BJ (cell line): ENCODE measurements at regions not wholly inside any gene's neighbourhood (a gene's known extent, or its start where the extent isn't known, plus 50 kb on each side); places are given as distances from the start of the nearest gene placed in this dataset.

Experiments used
- CTCF ChIA-PET: fragments of 350-600 bp; formaldehyde crosslinking; extraction: SDS; loops from one replicate; lab custom pipeline; 2021; ENCODE audit warnings: antibody characterized with exemption, inconsistent platforms; lab: Yijun Ruan, JAX
- POLR2A ChIA-PET: fragments of 300-600 bp; sonication (Branson Sonifier 250); formaldehyde crosslinking; extraction: SDS; loops from one replicate; lab custom pipeline; 2021; ENCODE audit warnings: antibody characterized with exemption; lab: Charles Lee
- DNase-seq: peaks from one replicate; pipeline ENCODE4 v3.0.0-alpha.2; 2011; ENCODE audit warnings: low read depth
- H3K27me3 ChIP-seq: 2 replicates; pipeline ENCODE4 v1.6.0; 2011; ENCODE audit warnings: low read length; ENCODE audit not compliant: control insufficient read depth, insufficient read depth
- H3K36me3 ChIP-seq: 2 replicates; pipeline ENCODE4 v1.5.1; 2011; ENCODE audit warnings: low read length; ENCODE audit not compliant: control insufficient read depth, insufficient read depth
- H3K4me3 ChIP-seq: 2 replicates; pipeline ENCODE4 v1.5.1; 2011; ENCODE audit warnings: low read depth, mild to moderate bottlenecking, control low read depth, low read length
- TF ChIP-seq, protein P1 (sequence below): IDR thresholded peaks from 2 replicates; pipeline ENCODE4 v1.5.1; 2011; ENCODE audit warnings: low read depth, mild to moderate bottlenecking, control low read depth, inconsistent platforms, low read length, moderate library complexity; ENCODE audit not compliant: insufficient read depth

DNA sequence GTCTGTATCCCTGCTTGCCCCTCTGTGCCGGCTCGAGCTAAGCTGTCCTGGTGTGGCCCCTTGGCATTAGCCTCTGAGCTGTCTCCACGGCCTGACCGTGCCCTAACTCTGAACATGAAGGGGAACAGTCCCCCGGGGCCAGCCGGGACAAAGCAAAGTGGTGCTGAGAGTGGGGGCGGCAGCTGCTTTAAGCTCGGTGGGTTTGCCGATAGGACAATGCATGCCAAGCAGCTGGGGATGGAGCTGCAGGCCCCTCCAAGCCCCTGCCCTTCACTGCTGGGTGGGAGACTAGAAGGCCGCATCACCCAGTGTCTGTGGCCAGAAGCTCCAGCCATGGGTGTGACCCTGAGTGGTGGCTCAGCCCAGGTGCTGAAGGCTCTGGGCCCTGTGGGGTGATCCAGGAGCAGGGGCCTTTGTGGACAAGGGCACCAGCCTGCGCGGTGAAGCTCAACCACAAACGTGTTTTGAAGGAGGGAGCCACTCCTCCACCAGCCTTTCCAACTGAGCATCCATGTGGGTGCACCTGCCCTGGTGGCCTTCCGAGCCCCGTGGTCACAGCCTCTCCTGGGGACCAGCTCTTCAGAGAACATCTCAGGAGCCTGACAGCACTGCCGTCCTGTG, 242.5 kb downstream of the ERMARD start:
- POLR2A ChIA-PET, result no interaction called here
- no peak for DNase-seq
- H3K36me3 ChIP-seq, result no peaks in the 10 kb centered on the region
- no peak overlapping the region for H3K4me3 ChIP-seq
- H3K27me3 ChIP-seq, result no peaks in the 10 kb centered on the region
- TF ChIP-seq, protein P1, sequence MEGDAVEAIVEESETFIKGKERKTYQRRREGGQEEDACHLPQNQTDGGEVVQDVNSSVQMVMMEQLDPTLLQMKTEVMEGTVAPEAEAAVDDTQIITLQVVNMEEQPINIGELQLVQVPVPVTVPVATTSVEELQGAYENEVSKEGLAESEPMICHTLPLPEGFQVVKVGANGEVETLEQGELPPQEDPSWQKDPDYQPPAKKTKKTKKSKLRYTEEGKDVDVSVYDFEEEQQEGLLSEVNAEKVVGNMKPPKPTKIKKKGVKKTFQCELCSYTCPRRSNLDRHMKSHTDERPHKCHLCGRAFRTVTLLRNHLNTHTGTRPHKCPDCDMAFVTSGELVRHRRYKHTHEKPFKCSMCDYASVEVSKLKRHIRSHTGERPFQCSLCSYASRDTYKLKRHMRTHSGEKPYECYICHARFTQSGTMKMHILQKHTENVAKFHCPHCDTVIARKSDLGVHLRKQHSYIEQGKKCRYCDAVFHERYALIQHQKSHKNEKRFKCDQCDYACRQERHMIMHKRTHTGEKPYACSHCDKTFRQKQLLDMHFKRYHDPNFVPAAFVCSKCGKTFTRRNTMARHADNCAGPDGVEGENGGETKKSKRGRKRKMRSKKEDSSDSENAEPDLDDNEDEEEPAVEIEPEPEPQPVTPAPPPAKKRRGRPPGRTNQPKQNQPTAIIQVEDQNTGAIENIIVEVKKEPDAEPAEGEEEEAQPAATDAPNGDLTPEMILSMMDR, result no peak
- CTCF ChIA-PET, result interaction anchor here (1.2 kb wide), 1 partner anchor 12 kb away, joined by 3 read pairs; no protein-coding TSS in a partner anchor

DNA sequence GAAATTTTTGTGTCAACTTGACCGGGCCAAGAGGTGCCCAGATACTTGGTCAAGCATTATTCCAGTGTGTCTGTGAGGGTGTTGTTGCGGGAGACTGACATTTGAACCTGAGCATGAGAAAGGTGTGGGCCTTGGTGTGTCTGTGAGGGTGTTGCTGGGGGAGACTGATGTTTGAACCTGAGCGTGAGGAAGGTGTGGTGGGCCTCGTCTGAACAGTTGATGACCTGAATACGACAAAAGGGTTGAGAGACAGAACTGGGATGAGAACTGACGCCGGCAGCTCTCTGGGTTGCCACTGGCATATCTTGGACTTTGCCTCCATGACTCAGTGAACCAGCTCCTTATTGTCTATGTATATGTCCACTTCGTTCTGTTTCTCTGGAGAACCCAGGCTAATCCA, 240.5 kb downstream of the ERMARD start:
- no peaks in the 10 kb centered on the region for H3K27me3 ChIP-seq
- no peak overlapping the region for H3K4me3 ChIP-seq
- TF ChIP-seq, protein P1, result no peak
- ChIA-PET CTCF (no interaction called here), POLR2A (no interaction called here)
- no peak for DNase-seq
- H3K36me3 ChIP-seq, result no peaks in the 10 kb centered on the region

DNA sequence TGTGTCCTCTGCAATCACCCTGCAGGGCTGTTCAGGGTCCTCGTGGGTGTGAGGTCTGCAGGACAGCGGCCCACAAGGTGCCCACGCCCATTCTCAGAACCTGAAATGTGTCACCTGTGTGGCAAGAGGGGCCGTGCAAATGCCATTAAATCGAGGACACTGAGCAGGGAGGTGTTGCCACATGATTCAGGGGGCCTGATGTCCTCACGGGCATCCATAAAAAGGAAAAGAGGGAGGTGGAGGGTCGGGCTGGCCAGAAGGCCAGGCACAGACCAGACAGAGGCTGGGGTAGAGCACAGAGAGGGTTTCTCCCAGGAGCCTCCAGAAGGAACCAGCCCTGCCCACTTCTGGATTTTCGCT, 239.6 kb downstream of the ERMARD start:
- DNase-seq, result no peak
- no peaks in the 10 kb centered on the region for H3K27me3 ChIP-seq
- ChIA-PET CTCF (no interaction called here), POLR2A (no interaction called here)
- no peaks in the 10 kb centered on the region for H3K36me3 ChIP-seq
- TF ChIP-seq, protein P1, result no peak
- H3K4me3 ChIP-seq, result no peak overlapping the region

DNA sequence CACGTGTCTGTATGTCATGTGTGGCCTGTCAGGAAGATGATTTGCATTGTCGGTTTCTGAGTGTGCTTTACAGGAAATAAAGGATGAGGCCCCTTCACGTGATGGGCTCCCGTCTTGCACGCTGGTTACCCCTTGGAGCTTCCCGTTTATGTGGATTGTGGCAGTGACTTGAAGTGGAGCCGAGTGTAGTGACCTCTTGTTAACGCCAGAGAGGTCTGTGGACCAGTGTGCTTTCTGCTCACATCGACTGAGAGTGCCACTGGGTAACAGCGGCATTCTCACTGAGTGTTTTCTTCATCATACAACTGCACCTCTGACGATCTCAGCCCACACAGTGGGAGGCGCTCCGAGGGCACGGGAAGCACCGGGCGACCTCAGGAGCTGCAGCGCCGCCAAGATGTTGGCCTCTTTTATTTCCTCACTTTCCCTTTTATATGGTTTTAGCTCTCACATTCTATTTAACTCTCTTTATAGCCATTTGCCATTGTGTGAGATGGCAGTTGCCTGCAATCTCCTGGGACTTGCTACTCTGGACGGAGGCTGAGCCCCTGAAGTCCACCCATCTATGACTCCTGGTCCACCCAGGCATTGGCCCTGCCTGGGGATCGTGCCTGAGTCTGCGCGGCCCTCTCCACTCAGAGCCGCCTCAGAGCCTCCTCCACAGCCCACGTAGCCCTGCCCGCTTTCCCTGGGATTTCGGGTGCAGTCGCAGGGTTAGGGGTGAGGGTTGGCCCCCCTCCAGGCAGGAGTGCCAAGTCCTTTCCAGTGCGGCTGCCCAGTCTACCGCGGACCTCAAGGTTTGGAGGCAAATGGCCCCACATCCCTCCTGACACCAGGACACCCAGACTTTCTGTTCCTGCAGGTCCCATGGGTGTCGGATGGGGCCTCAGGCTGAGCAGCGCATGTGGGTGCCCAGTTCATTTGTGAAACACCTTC, 238.9 kb downstream of the ERMARD start:
- ChIA-PET CTCF (no interaction called here), POLR2A (no interaction called here)
- DNase-seq, result no peak
- Histone ChIP-seq H3K36me3 (no peaks in the 10 kb centered on the region), H3K27me3 (no peaks in the 10 kb centered on the region), H3K4me3 (no peak overlapping the region)
- TF ChIP-seq, protein P1, result no peak

DNA sequence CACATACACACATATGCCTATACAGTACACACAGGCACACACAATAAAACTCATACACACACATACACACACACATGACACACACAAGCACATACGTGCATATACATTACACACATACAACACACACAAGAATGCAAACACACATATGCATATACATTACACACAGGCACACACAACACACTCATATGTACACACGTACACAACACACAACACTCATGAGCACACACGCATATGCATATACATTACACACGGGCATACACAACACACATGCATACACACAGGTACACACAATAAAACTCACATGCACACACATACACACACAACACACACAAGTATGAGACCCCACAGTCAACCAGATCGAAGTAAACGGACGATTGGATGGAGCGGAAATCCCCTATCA, 238.2 kb downstream of the ERMARD start:
- H3K27me3 ChIP-seq, result no peaks in the 10 kb centered on the region
- DNase-seq, result no peak
- TF ChIP-seq, protein P1, result no peak
- CTCF ChIA-PET, result no interaction called here
- no peak overlapping the region for H3K4me3 ChIP-seq
- POLR2A ChIA-PET, result no interaction called here
- H3K36me3 ChIP-seq, result no peaks in the 10 kb centered on the region
